Naive thymus-derived CD8-positive, alpha-beta T cell (primary cell): ENCODE measurements at regions not wholly inside any gene's neighbourhood (a gene's known extent, or its start where the extent isn't known, plus 50 kb on each side); places are given as distances from the start of the nearest gene placed in this dataset.

ENCODE experiments used
- ATAC-seq, 2 donors: fragments of 150-1000 bp; cut with Tn5 transposase in 1 of 2; sonication (Bioruptor Pico), chemical (Tn5 transposase) in 1 of 2; 1 replicate in 1 of 2; 2 replicates in 1 of 2; pipeline ENCODE4 v1.10.0; 2021; ENCODE audit warnings: mild to moderate bottlenecking in 2 of 2, moderate library complexity in 2 of 2
- POLR2A ChIA-PET: fragments of 350-600 bp; sonication (Branson Sonifier 250); formaldehyde crosslinking; loops from one replicate; lab custom pipeline; 2021; ENCODE audit warnings: antibody characterized with exemption; lab: Charles Lee
- DNase-seq, 10 donors: peaks; one replicate each; pipeline versions ENCODE4 v3.0.0 to v3.0.0-alpha.2; 2020 to 2022
- H3K27ac Mint-ChIP-seq, 10 donors: one replicate each; pipeline ENCODE4 v1.8.0; 2020 to 2022; ENCODE audit warnings: mild to moderate bottlenecking in 10 of 10, mixed read lengths in 10 of 10, moderate library complexity in 4 of 10, inconsistent platforms in 1 of 10
- H3K27me3 Mint-ChIP-seq, 5 donors: one replicate each; pipeline ENCODE4 v1.8.0; 2021 to 2022; ENCODE audit warnings: mixed read lengths in 5 of 5
- H3K36me3 Mint-ChIP-seq, 3 donors: one replicate each; pipeline ENCODE4 v1.8.0; 2020 to 2022; ENCODE audit warnings: mixed read lengths in 3 of 3, mild to moderate bottlenecking in 2 of 3, inconsistent platforms in 1 of 3
- H3K4me1 Mint-ChIP-seq, 4 donors: one replicate each; pipeline ENCODE4 v1.8.0; 2021 to 2022; ENCODE audit warnings: mixed read lengths in 4 of 4
- H3K4me3 Mint-ChIP-seq, 10 donors: one replicate each; pipeline ENCODE4 v1.8.0; 2020 to 2022; ENCODE audit warnings: mild to moderate bottlenecking in 10 of 10, mixed read lengths in 10 of 10, moderate library complexity in 6 of 10, inconsistent platforms in 1 of 10
- H3K9me3 Mint-ChIP-seq, 9 donors: one replicate each; pipeline ENCODE4 v1.8.0; 2020 to 2022; ENCODE audit warnings: mixed read lengths in 9 of 9, mild to moderate bottlenecking in 3 of 9, inconsistent platforms in 1 of 9, moderate library complexity in 1 of 9

DNA sequence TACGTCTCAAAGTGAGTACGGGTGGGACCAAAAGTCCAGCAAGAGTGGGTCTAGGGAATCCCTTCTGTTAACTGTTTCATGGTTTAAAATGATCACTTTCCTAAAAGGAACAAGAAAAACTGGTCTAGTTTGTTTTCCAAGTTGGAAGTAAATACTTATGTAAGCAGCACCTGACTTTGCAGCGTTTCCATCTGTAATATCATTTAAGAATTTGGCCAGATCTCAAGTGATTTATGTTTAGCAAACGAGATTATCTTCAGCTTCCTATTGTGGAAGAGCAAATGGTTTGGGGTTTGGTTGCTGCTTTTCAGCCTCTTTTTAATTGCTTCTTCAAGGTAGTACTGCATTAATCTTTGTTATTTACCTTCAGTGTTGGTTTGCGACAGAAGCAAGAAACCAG is 50.4 kb downstream of the FHIP1A start:
- POLR2A ChIA-PET: no interaction called here
- DNase-seq (no peak), ATAC-seq (no peak)
- Mint-ChIP-seq H3K27me3 (peaks cover 2 to 23% (median 15%) of the 10 kb centered on the region in 5 donors), H3K4me1 (no peaks in the 10 kb centered on the region), H3K36me3 (peaks cover 0 to 2% (median 0%) of the 10 kb centered on the region in 3 donors), H3K9me3 (no peaks in the 10 kb centered on the region), H3K4me3 (no peak overlapping the region), H3K27ac (no peak overlapping the region)

DNA sequence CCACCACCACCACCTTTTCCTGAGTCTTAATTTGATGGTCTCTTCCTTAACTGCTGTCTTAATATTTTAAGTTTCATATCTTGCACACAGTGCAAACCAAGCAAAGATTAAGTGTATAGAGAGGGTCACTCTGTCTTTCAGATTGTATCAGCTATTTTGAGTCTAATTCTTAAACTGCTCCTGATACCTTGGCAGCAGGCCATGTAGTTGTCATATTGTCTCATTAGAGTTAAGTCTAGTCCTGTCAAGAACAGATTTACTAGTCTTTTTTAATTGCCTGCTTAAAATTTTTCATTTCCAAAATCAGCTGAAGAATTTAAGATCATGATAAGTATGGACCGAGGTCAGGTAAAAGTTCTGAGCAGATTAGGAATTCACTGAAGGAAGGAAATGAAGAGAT is 51.5 kb downstream of the FHIP1A start:
- H3K36me3 Mint-ChIP-seq: peaks cover 0 to 2% (median 0%) of the 10 kb centered on the region in 3 donors
- POLR2A ChIA-PET: no interaction called here
- no peaks in the 10 kb centered on the region for H3K4me1 Mint-ChIP-seq
- H3K4me3 Mint-ChIP-seq: no peak overlapping the region
- no peak overlapping the region for H3K27ac Mint-ChIP-seq
- DNase-seq (no peak), ATAC-seq (no peak)
- peaks cover 2 to 32% (median 19%) of the 10 kb centered on the region in 5 donors for H3K27me3 Mint-ChIP-seq
- peaks cover 0 to 3% (median 0%) of the 10 kb centered on the region in 9 donors for H3K9me3 Mint-ChIP-seq

DNA sequence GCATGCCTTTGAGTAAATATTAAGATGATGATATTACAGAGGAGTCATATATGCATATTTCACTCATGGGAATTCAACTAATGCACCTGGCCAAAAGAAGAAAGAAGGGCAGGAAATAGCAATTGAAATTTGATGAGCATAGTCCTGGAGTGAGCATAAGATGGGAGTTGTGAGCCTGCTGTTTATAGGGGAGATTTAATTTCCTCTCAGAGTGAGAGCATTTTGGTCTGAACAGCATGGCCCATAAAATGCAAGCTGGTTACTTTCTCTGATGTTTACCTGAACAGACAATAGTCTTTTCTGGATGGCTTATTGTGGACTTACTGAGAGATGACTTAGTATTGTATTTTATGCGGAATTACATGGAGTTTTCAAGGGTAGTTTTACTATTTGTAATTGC is 53.6 kb downstream of the FHIP1A start:
- no peaks in the 10 kb centered on the region for H3K4me1 Mint-ChIP-seq
- no peak overlapping the region for H3K27ac Mint-ChIP-seq
- POLR2A ChIA-PET: no interaction called here
- H3K36me3 Mint-ChIP-seq: peaks cover 0 to 2% (median 0%) of the 10 kb centered on the region in 3 donors
- no peak overlapping the region for H3K4me3 Mint-ChIP-seq
- no peak for DNase-seq
- no peak for ATAC-seq
- H3K27me3 Mint-ChIP-seq: peaks cover 8 to 34% (median 26%) of the 10 kb centered on the region in 5 donors
- peaks cover 0 to 3% (median 0%) of the 10 kb centered on the region in 9 donors for H3K9me3 Mint-ChIP-seq

DNA sequence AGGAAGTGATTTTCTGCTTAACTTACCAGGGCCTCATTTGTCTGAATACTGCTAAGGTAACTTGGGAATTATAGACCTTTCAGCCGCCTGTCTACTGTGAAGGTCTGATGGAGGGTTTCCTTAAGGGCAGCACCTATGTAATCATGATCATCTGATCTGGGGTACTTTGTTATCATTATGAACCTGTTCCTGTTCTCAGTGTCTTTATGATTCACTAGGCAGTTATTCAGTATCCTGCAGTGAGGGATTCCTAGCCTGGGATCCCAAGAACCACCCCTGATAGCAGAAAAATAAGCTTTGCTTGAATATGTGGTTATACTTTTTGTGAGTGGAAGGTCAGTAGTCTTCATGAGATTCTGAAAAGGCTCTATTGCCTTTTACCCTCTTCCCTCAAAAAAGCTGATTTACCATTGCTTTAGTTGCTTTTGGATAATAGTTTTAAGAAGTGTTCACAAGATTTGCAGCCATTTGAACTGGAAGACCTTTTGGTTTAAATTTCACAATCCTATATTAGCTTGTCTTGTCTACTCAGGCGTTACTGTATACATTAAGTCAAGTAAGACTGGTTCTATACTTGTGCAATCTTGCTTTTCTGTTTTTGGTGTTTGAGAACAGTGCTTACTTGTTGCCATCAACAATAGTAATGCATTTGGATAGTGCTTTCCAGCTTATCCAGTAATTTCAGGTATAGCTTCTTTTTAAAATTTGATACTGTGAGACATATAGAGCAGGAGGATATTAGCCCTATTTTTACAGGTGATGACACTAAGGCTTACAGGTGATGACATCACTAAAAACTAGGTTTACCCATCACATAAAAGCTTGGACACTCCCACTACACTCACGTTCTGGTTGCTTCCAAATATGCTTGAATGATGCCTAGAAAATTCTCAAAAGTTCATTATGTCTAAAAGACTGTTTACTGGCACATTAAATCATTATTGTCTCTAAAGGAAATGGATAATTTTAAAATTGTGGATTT is 60.0 kb downstream of the FHIP1A start:
- Mint-ChIP-seq H3K9me3 (peaks cover 0 to 4% (median 0%) of the 10 kb centered on the region in 9 donors), H3K36me3 (no peaks in the 10 kb centered on the region), H3K27me3 (peaks cover 7 to 20% (median 11%) of the 10 kb centered on the region in 5 donors), H3K27ac (no peak overlapping the region), H3K4me3 (no peak overlapping the region), H3K4me1 (no peaks in the 10 kb centered on the region)
- DNase-seq (no peak), ATAC-seq (no peak)
- POLR2A ChIA-PET: no interaction called here

DNA sequence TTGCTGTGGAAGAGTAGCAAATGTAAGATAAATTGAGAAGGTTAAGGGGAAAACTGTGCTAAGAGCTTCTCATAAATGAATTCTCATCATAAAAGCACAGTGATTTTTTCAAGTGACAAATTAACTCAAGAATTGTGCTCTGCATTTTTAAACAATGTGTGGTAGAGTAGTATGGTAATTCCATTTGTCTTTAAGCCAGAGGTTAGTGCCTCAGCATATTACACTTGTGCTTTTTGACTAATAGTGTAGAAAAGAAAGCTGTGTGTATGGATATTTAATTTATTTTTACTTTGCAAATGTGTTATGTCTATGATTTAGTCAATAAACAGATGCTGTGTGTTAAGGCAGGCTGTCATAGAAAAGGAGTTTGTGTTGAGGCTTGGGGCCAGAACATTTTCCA is 61.0 kb downstream of the FHIP1A start:
- DNase-seq: no peak
- no peak overlapping the region for H3K4me3 Mint-ChIP-seq

DNA sequence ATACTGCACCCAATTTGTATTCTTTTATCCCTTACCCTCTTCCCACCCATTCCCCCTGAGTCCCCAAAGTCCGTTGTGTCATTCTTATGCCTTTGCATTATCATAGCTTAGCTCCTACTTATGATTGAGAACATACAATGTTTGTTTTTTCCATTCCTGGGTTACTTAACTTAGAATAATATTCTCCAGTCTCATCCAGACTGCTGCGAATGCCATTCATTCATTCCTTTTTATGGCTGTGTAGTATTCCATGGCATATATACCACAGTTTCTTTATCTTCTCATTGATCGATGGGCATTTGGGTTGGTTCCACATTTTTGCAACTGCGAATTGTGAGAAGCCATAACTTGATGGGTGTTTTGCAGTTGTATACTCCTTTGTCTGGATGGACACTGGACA is 62.8 kb downstream of the FHIP1A start:
- DNase-seq: no peak
- no peak for ATAC-seq
- Mint-ChIP-seq H3K9me3 (peaks cover 0 to 4% (median 0%) of the 10 kb centered on the region in 9 donors), H3K4me3 (no peak overlapping the region), H3K36me3 (no peaks in the 10 kb centered on the region), H3K27me3 (peaks cover 7 to 19% (median 11%) of the 10 kb centered on the region in 5 donors), H3K27ac (no peak overlapping the region), H3K4me1 (no peaks in the 10 kb centered on the region)
- POLR2A ChIA-PET: no interaction called here

More for the DNA sequence above, 61.0 kb downstream of the FHIP1A start:
- peaks cover 0 to 4% (median 0%) of the 10 kb centered on the region in 9 donors for H3K9me3 Mint-ChIP-seq
- H3K4me1 Mint-ChIP-seq: no peaks in the 10 kb centered on the region
- no peak for ATAC-seq
- peaks cover 7 to 21% (median 9%) of the 10 kb centered on the region in 5 donors for H3K27me3 Mint-ChIP-seq
- no peak overlapping the region for H3K27ac Mint-ChIP-seq
- H3K36me3 Mint-ChIP-seq: no peaks in the 10 kb centered on the region
- POLR2A ChIA-PET: no interaction called here

DNA sequence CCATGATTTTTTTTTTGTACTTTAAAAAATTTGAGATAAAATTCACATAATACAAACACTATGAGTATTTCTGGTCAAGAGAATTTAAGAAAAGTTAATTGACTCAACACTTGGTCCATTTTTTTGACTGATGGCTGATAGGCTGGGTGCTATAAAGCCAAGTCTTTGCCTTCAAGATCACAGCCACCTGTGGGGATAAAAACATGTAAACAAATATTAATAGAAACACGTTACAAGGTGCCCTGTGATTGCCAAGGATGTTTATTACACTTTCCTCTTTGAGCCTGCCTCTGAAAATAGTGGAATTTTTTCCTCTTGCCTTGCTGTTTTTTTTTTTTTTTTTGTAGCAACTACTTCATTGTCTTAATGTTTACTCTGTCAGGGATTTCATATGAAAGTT is 63.3 kb downstream of the FHIP1A start:
- peaks cover 7 to 19% (median 11%) of the 10 kb centered on the region in 5 donors for H3K27me3 Mint-ChIP-seq
- no peak for ATAC-seq
- H3K36me3 Mint-ChIP-seq: no peaks in the 10 kb centered on the region
- DNase-seq: no peak
- no peaks in the 10 kb centered on the region for H3K4me1 Mint-ChIP-seq
- no peak overlapping the region for H3K27ac Mint-ChIP-seq
- H3K4me3 Mint-ChIP-seq: no peak overlapping the region
- peaks cover 0 to 3% (median 0%) of the 10 kb centered on the region in 9 donors for H3K9me3 Mint-ChIP-seq
- POLR2A ChIA-PET: no interaction called here

DNA sequence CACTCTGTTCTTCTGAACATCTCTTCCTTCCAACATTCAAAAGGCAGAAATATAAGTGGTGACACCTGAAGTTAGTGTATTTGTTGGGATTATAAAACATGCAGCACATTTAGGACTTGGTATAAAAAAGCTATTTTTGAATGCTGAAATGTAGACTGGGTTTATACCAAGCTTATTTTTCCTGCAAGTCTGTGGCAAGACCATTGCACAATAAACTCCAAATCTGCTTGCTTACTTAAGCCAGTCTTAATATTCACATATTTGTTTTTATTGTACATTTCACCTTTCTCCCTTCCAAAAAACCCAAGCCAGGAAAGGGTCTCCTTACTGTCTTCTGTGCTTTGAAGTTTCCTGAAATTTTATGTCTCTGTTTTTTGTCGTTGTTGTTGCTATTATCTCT is 63.7 kb downstream of the FHIP1A start:
- no peak for ATAC-seq
- no peaks in the 10 kb centered on the region for H3K36me3 Mint-ChIP-seq
- peaks cover 5 to 19% (median 7%) of the 10 kb centered on the region in 5 donors for H3K27me3 Mint-ChIP-seq
- DNase-seq: no peak
- H3K27ac Mint-ChIP-seq: no peak overlapping the region
- H3K9me3 Mint-ChIP-seq: no peaks in the 10 kb centered on the region
- no peaks in the 10 kb centered on the region for H3K4me1 Mint-ChIP-seq
- POLR2A ChIA-PET: no interaction called here
- H3K4me3 Mint-ChIP-seq: no peak overlapping the region

DNA sequence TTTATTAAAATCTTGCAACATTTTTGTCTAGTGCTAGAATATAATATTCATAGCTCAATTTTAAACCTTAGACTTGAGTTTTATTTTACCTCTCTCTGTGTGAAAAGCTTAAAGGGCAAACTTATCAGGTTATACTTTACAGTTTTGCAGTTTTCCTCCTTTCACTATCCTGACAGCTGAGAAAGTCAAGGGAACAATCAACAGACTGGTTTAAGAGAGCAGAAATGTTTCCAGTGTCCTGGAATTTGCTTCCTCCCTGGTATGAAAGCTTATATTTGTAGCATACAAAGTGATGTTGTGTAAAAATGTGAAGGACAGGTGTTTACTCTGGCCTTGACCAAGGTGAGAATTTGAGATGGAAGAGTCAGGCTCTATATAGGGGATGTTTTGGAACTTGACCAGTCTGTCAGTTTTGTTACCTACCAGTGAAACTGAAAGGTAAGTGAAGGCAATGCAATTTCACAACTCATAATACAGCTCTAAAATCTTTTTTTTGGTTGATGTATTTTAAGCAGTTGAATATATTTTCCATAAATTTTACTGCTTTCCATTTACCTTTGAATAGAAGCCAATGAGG is 64.6 kb downstream of the FHIP1A start:
- Mint-ChIP-seq H3K27ac (no peak overlapping the region), H3K36me3 (no peaks in the 10 kb centered on the region), H3K9me3 (no peaks in the 10 kb centered on the region), H3K4me1 (no peaks in the 10 kb centered on the region), H3K27me3 (peaks cover 5 to 19% (median 7%) of the 10 kb centered on the region in 5 donors), H3K4me3 (no peak overlapping the region)
- ATAC-seq (no peak), DNase-seq (no peak)
- POLR2A ChIA-PET: no interaction called here

DNA sequence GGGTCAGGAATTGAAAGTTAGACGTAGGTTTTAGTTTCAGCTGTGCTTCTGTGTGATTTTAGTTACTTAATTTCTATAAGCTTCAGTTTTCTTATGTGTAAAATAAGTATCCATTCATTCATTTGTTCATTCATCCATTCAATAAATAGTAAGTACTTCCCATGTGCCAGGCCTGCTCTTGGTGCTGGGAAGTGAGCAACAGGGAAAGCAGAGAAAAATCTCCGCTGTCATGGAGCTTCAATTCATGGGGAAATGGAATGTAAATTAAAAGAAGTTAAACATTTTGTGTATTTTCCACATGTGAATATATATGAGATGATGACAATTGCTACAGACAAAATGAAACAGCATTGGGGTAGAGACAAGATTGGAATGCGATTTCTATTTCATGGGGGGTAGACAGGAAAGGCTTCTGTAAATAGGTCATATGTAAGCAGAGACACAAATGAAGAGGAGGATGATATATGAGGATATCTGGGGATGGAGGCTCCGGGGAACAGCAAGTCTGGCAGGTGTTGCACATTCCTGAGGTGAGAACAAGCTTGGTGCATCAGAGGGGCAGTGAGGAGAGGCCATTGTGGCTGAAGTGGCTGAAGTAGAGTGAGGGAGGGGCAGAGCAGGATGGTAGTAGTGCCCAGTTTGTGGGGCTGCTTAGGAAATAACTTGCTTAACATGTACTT is 66.2 kb downstream of the FHIP1A start:
- Mint-ChIP-seq H3K4me1 (no peaks in the 10 kb centered on the region), H3K27ac (no peak overlapping the region), H3K4me3 (no peak overlapping the region), H3K9me3 (no peaks in the 10 kb centered on the region), H3K27me3 (peaks cover 5 to 22% (median 9%) of the 10 kb centered on the region in 5 donors), H3K36me3 (peaks cover 0 to 3% (median 0%) of the 10 kb centered on the region in 3 donors)
- DNase-seq (no peak), ATAC-seq (no peak)
- POLR2A ChIA-PET: no interaction called here

DNA sequence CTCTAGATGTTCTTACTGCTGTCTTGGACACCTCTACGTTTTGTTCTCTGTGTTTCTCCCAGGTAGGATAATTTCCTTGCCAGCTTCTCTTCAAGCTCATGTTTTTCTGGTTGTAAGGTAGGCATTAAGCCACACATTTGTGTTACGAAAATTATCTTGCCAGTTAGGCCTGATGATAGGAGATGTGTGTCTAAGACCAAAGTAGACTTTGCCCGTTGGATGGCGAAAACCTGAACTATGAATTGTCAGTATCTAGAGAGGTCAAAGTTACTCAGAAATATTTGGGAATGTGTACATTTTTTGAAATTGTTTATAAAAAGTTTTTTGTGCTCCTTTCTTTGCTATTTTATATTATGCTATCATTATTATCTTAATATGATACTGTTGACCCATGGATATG is 72.8 kb downstream of the FHIP1A start:
- no peak overlapping the region for H3K27ac Mint-ChIP-seq
- H3K4me3 Mint-ChIP-seq: no peak overlapping the region
- peaks cover under 1 to 14% (median 11%) of the 10 kb centered on the region in 5 donors for H3K27me3 Mint-ChIP-seq
- ATAC-seq (no peak), DNase-seq (no peak)
- no peaks in the 10 kb centered on the region for H3K4me1 Mint-ChIP-seq
- H3K9me3 Mint-ChIP-seq: no peaks in the 10 kb centered on the region
- peaks cover 0 to 3% (median 0%) of the 10 kb centered on the region in 3 donors for H3K36me3 Mint-ChIP-seq
- POLR2A ChIA-PET: no interaction called here

DNA sequence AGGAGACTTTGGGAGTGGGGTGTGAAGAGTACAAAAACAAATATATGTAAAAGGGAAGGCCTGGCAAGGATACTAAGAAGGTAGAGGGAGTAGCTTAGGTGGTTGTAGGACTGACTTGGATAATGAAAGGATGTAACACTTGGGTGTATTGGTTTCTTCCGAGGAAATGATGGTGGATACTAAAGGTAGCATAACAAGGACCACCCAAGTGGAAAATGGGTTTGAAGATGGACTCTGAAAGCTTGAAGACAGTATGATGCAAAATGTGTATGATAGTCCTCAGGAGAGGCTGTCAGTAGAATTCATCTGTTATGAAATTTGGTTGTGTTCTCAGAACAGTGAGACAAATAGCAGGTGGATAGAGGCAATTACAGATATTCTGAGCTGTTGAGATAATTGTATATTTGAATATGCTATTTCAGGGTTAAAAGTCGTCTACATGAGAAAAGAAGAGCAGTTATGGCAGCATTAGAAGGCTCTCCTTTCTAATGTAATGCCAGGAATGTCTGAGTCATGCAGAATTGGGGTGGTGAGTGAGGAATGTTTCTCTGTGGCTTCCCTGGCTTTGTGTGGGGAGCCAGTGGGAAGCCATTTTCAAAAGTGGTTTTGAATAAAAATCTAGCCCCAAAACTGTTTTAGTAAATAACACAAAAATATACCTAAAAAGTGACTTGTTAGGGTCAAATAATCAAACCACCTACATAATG is 75.6 kb downstream of the FHIP1A start:
- ATAC-seq: no peak
- Mint-ChIP-seq H3K9me3 (peaks cover 0 to 11% (median 3%) of the 10 kb centered on the region in 9 donors), H3K4me3 (no peak overlapping the region), H3K27me3 (peaks cover 5 to 34% (median 21%) of the 10 kb centered on the region in 5 donors), H3K36me3 (peaks cover 3 to 8% (median 5%) of the 10 kb centered on the region in 3 donors), H3K4me1 (no peaks in the 10 kb centered on the region), H3K27ac (no peak overlapping the region)
- POLR2A ChIA-PET: no interaction called here
- DNase-seq: no peak
